Activated naive CD4-positive, alpha-beta T cell treated with anti-CD3 and anti-CD28 coated beads, Interleukin-2, amount 10 ng/mL, durations not matched to agents 7 days and 5 days (primary cell): ENCODE measurements at regions not wholly inside any gene's neighbourhood (a gene's known extent, or its start where the extent isn't known, plus 50 kb on each side); places are given as distances from the start of the nearest gene placed in this dataset.

ENCODE experiments used
- CTCF ChIA-PET: fragments of 350-600 bp; sonication (Branson Sonifier 250); formaldehyde crosslinking; loops from one replicate; lab custom pipeline; 2021; ENCODE audit warnings: antibody characterized with exemption; lab: Charles Lee
- DNase-seq: peaks from one replicate; pipeline ENCODE4 v3.0.0-alpha.2; 2020
- H3K27ac Mint-ChIP-seq: one replicate; pipeline ENCODE4 v1.8.0; 2021; ENCODE audit warnings: mild to moderate bottlenecking, moderate library complexity, mixed read lengths
- H3K27me3 Mint-ChIP-seq: one replicate; pipeline ENCODE4 v1.8.0; 2021; ENCODE audit warnings: mild to moderate bottlenecking, mixed read lengths
- H3K36me3 Mint-ChIP-seq: one replicate; pipeline ENCODE4 v1.8.0; 2021; ENCODE audit warnings: mixed read lengths
- H3K4me1 Mint-ChIP-seq: one replicate; pipeline ENCODE4 v1.8.0; 2021; ENCODE audit warnings: mixed read lengths
- H3K4me3 Mint-ChIP-seq: one replicate; pipeline ENCODE4 v1.8.0; 2021; ENCODE audit warnings: mild to moderate bottlenecking, moderate library complexity, mixed read lengths
- H3K9me3 Mint-ChIP-seq: one replicate; pipeline ENCODE4 v1.8.0; 2021; ENCODE audit warnings: mixed read lengths

DNA sequence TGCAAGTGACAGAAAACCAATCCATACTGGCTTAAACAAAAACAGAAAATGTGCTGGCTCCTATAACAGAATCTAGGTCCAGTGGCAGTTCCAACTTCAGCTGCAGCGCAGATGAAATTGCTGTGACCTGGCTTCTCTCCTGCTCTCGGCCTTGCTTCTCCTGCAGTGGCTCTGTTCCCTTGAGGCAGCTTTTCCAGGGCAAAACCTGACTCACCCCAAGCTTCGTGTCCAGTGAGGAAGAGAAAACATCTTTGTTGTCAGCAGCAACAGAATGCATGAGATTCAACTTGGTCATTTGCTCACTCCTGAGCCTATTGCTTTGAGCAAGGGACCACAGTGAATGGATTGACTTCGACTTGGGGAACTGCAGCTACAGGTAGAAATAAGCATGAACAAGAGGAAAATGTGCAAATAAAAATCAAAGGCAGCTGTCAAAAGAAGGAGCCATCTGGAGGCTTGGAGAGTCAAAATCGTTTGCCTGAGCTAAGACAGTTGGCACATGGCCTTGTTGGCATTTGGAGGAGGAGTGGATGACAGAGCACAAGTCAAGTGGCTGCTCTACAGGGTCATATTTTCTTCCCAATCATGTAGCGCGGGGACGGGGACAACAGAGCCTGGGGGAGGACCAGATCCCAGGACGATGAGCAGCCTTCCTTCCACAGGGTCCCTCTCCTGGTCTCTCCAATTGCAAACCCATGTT is 523.4 kb downstream of the FGF9 start:
- CTCF ChIA-PET, result no interaction called here
- Mint-ChIP-seq H3K4me1 (no peaks in the 10 kb centered on the region), H3K36me3 (no peaks in the 10 kb centered on the region), H3K4me3 (no peak overlapping the region), H3K27ac (no peak overlapping the region), H3K9me3 (no peaks in the 10 kb centered on the region), H3K27me3 (peaks cover 3% of the 10 kb centered on the region)
- no peak for DNase-seq

DNA sequence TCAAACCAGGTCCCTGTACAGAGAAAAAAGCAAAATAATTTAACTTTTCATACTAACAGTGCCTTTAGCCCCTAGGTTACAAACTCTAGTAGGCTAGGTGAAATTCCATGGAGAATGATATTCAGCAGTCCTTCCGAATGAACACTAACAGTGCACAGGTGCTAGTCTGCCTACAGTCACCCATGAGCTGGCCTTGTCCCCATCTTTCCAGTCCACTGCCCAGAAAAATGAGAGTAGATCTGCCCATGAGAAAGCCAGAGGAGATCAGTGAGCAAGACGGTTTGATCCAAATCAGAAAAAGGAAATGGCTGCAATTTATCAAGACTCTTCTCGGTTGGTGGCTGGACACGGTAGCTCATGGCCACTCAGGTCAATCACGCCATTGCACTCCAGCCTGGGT is 524.9 kb downstream of the FGF9 start:
- Mint-ChIP-seq H3K27ac (no peak overlapping the region), H3K4me3 (no peak overlapping the region), H3K9me3 (no peaks in the 10 kb centered on the region), H3K36me3 (no peaks in the 10 kb centered on the region), H3K4me1 (no peaks in the 10 kb centered on the region), H3K27me3 (no peaks in the 10 kb centered on the region)
- CTCF ChIA-PET, result no interaction called here
- DNase-seq, result no peak

DNA sequence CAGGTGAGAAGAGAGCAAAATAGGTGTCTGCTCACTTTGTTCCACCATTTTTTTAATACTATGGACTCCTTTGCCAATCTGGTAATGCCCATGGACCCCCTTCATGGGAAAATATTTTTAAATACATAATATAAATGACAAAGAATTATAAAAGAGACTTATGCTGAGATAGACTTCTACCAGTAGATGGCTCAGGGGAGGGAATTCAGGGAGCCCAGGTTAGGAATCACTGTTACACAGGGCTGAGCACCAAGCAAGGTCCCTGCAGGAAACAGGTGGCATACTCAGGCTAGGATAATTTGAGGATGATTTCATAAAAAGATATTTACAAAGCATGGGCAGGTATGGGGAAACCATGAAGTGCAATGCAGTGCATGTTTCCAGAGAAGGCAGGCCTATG is 525.9 kb downstream of the FGF9 start:
- Mint-ChIP-seq H3K36me3 (no peaks in the 10 kb centered on the region), H3K27ac (no peak overlapping the region), H3K4me3 (no peak overlapping the region), H3K9me3 (no peaks in the 10 kb centered on the region), H3K4me1 (no peaks in the 10 kb centered on the region), H3K27me3 (no peaks in the 10 kb centered on the region)
- DNase-seq, result no peak
- CTCF ChIA-PET, result no interaction called here

DNA sequence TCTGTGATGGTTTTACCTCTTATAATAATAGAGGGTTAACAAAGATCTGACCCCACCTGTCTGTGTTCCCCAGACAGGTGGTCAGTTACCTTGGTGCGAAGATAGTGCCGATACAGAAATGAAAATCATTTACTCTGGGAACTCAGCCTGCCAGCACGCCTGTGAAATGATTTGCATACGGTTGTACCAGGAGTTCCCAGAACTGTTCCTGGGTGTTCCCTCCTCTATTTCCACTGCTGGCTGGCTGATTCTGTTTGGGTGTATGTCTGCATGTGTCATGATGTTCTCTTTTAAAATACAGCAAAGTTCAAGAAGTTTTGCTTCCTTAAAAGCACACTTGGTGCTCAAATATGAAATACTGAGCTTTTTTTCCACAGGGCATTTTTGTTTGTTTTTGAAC is 527.1 kb downstream of the FGF9 start:
- no peaks in the 10 kb centered on the region for H3K36me3 Mint-ChIP-seq
- H3K27me3 Mint-ChIP-seq, result no peaks in the 10 kb centered on the region
- no peak overlapping the region for H3K27ac Mint-ChIP-seq
- no peaks in the 10 kb centered on the region for H3K4me1 Mint-ChIP-seq
- no peak for DNase-seq
- no peaks in the 10 kb centered on the region for H3K9me3 Mint-ChIP-seq
- H3K4me3 Mint-ChIP-seq, result no peak overlapping the region
- CTCF ChIA-PET, result no interaction called here

DNA sequence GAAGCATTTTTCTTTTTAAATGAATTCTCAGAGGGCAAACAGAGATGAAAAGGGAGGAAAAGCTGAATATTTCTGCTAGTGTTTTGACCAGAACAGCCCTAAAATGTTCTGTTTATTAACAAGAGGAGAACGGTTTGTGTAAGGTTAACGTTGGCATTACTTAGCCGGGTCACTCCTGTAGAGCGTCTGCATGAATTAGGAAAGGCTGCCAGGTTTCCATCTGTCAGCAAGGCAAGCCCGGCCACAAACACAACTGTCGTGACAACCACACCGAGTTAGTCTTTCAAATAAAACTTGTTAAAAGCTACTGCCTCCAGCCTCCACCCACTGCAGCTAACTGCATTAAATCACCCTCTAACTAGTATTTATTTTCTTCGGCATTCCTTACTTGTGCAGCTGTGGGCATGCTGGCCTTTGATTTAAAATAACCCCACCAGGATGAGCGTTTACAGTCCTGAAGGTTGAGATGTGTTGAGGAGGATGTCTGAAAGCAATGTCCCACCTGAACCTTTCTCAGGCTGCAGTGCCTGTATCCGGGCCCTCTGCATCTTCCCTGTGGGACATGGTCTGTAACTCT is 527.9 kb downstream of the FGF9 start:
- Mint-ChIP-seq H3K27ac (no peak overlapping the region), H3K4me1 (no peaks in the 10 kb centered on the region), H3K9me3 (no peaks in the 10 kb centered on the region), H3K36me3 (no peaks in the 10 kb centered on the region), H3K27me3 (no peaks in the 10 kb centered on the region), H3K4me3 (no peak overlapping the region)
- CTCF ChIA-PET, result no interaction called here
- no peak for DNase-seq

DNA sequence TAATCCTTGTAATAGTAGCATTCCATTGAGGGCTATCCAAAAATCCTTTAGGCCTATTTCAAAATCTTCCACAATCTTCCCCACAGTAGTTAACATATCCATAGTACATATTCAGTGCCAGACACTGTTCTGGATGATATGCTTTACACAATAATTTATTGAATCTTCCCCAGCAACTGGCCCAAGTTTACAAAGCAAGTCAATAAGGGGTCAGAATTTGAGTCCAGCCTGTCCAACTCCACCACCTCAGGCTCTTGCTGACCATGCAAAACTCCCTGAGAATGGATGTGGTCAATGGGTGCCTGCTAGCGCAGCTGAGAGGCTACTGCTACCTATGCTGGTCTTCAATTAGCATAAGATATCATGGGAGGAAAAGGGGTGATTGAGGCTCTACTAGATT is 529.6 kb downstream of the FGF9 start:
- Mint-ChIP-seq H3K27me3 (no peaks in the 10 kb centered on the region), H3K9me3 (no peaks in the 10 kb centered on the region), H3K27ac (no peak overlapping the region), H3K4me3 (no peak overlapping the region), H3K36me3 (no peaks in the 10 kb centered on the region), H3K4me1 (no peaks in the 10 kb centered on the region)
- no peak for DNase-seq
- CTCF ChIA-PET, result no interaction called here

DNA sequence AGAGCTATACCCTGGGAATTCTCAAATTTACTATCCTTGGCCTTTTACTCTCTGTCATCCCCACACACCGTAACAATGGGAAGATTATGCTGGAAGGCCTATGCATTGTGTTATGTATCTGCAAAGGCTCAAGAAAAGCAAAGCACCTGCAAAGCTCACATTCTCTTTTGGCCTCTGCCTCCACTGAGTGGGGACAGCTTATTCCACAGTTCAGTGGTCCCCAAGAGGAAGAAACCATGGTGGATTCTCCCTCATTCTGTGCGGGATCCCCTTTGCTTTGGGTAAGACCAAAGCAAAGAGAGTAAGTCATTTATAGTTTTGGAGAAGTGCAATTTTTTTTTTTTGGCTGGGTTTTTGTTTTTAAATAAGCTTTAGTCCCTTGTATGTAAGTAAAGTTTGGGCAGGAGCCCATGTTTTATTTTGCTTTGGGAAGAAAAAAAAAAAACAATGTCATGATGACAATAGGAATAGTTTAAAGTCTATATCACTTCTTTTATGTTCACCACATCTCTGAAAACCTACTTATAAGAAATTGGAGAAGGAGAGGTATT is 530.6 kb downstream of the FGF9 start:
- no peak for DNase-seq
- Mint-ChIP-seq H3K4me1 (no peaks in the 10 kb centered on the region), H3K36me3 (no peaks in the 10 kb centered on the region), H3K27ac (no peak overlapping the region), H3K27me3 (no peaks in the 10 kb centered on the region), H3K9me3 (no peaks in the 10 kb centered on the region), H3K4me3 (no peak overlapping the region)
- CTCF ChIA-PET, result no interaction called here

DNA sequence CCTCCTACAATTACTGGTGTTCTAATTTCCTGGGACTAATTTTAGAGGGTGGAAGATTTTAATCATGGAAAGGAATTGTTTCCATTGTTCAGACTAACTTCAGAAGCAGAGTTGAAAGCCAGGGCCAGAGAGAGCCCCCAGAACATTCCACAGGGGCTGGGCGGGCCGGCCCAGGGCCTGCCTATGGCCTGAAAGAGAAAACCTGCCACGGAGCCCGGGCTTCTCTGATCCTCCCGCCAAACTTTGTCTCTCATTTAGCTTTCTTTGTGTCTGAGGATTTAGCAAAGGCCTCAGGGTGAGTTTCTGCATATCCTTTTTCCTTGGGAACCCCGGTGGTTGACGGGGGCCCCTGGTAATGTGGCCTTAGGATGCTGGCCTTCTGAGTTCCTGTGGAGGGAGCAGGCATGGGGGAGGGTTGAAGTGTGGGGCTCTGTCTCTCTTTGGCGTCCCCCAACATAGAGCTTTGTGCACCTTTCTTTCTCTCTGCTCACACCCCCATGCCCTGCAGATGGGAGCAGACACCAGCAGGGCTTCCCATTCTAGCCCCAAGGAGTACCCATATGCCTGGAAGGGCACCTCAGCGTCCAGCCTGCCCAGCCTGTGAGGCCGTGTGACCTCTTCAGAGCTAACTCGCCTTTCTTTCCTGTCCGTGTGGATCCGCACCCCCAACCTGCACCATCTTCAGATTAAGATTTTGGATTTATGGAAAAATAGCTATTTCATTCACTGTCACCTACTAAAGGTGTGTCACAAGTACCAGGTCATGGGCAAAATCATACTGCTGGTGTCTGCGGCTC is 539.5 kb downstream of the FGF9 start:
- no peak overlapping the region for H3K27ac Mint-ChIP-seq
- H3K36me3 Mint-ChIP-seq, result no peaks in the 10 kb centered on the region
- no peak overlapping the region for H3K4me3 Mint-ChIP-seq
- CTCF ChIA-PET, result no interaction called here
- no peak for DNase-seq
- H3K27me3 Mint-ChIP-seq, result no peaks in the 10 kb centered on the region
- H3K4me1 Mint-ChIP-seq, result no peaks in the 10 kb centered on the region
- peaks cover 4% of the 10 kb centered on the region for H3K9me3 Mint-ChIP-seq

DNA sequence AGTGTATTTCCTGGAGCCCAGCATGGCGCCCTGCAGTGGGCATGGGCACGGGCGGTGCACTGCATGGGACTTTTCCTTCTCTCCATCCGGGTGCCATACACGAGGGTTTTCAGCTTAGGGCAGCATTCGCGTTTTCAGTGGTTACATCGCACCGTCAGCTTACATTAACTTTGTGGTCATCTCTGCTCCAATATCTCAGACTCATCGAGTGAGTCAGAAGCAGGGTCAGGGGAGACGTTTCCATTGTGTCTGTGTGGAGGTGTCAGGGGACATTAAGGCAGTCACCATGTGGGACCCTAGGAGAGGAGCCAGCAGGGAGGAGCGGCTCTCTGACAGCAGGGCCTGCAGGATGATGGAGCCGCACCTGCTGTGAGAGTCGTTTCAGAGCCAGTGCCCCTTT is 541.0 kb downstream of the FGF9 start:
- Mint-ChIP-seq H3K4me1 (no peaks in the 10 kb centered on the region), H3K27me3 (no peaks in the 10 kb centered on the region), H3K36me3 (no peaks in the 10 kb centered on the region), H3K4me3 (no peak overlapping the region), H3K9me3 (peaks cover 4% of the 10 kb centered on the region), H3K27ac (no peak overlapping the region)
- DNase-seq, result no peak
- CTCF ChIA-PET, result no interaction called here

DNA sequence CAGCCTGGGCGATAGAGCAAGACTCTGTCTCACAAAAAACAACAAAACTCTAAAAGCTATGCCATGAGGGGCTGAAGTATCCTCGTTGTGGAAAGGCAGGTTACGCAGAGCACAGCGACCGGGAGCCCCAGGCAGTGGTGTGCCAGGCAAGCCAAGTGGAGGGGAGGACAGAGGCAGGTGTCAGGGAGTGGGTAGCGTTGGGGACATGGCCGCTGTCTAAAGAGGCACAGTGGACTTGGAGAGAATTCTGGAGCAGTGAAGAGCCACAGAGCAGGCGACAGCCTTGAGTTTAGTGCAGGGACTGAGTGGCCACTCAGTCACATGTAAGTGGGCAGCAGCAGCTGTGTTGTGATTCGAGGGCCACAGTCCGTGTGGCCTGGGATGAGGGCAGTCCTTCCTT is 541.7 kb downstream of the FGF9 start:
- no peaks in the 10 kb centered on the region for H3K4me1 Mint-ChIP-seq

DNA sequence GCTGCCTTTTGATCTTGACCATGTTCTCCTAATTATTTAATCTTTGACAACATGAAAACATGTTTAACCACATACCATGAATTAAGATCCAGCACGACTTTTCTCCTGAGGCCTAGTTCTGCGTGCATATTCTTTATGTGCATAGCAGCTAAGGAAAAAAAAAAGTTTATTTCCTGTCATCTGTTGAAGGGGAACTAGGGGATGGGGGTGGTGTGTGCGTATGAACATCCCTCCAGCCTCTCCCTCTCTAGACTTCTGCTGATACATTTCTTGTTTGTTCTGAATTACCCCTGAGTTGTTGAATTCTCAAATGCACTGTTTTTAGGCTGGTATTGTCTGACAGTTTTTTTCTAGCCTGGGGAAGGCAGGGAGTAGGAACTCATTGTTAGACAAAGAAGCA is 543.3 kb downstream of the FGF9 start:
- CTCF ChIA-PET, result interaction anchor here (1.0 kb wide), 1 partner anchor 9 kb away, joined by 3 read pairs; no protein-coding TSS in a partner anchor
- Mint-ChIP-seq H3K27me3 (no peaks in the 10 kb centered on the region), H3K4me3 (no peak overlapping the region), H3K27ac (no peak overlapping the region), H3K36me3 (no peaks in the 10 kb centered on the region), H3K9me3 (peaks cover 2% of the 10 kb centered on the region), H3K4me1 (no peaks in the 10 kb centered on the region)
- DNase-seq, result no peak

More for the DNA sequence above, 541.7 kb downstream of the FGF9 start:
- peaks cover 4% of the 10 kb centered on the region for H3K9me3 Mint-ChIP-seq
- H3K27me3 Mint-ChIP-seq, result no peaks in the 10 kb centered on the region
- no peak overlapping the region for H3K4me3 Mint-ChIP-seq
- no peak overlapping the region for H3K27ac Mint-ChIP-seq
- no peak for DNase-seq
- CTCF ChIA-PET, result no interaction called here
- H3K36me3 Mint-ChIP-seq, result no peaks in the 10 kb centered on the region

DNA sequence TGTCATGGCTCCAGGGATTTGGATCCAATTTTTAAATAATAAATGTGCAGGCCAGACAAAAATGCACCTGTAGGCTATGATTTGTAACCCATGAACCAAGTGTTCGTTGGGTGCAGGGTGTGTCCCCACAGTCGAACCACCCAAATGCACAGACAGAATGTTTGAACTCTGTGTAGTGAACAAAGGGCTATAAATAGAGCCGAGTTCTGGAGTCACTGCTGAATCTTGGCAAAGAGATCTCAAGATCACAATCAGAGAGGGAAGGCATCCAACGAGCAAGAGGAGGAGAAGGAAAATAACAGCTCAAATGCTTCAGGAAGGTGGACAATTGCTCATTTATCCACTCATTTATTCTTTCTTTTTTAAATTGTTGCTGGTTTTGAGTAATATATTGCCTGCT is 547.9 kb downstream of the FGF9 start:
- CTCF ChIA-PET, result no interaction called here

DNA sequence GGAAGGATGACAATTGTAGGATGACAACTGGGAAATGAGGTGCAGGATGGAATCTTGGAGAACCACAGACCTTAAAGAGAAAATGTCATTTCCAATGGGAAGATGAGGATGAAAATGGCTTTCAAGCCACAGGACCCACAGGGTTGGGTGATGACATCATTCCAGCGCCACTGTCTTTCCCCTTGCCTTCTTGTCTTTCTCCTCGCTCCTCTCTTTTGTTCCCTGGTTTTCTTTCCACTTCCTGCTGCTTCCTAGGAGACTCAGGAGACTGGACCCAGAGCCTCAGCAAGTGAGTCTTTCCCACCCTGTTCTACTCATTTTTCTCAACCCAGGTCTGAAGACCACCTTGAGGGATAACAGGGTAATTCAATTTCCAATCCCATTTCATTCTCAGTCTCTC is 548.8 kb downstream of the FGF9 start:
- H3K4me3 Mint-ChIP-seq, result no peak overlapping the region
- no peaks in the 10 kb centered on the region for H3K9me3 Mint-ChIP-seq
- H3K27me3 Mint-ChIP-seq, result no peaks in the 10 kb centered on the region
- no peak for DNase-seq
- H3K4me1 Mint-ChIP-seq, result no peaks in the 10 kb centered on the region
- H3K36me3 Mint-ChIP-seq, result no peaks in the 10 kb centered on the region
- no peak overlapping the region for H3K27ac Mint-ChIP-seq
- CTCF ChIA-PET, result no interaction called here

More for the DNA sequence above, 547.9 kb downstream of the FGF9 start:
- Mint-ChIP-seq H3K27ac (no peak overlapping the region), H3K36me3 (no peaks in the 10 kb centered on the region), H3K9me3 (no peaks in the 10 kb centered on the region), H3K4me1 (no peaks in the 10 kb centered on the region), H3K4me3 (no peak overlapping the region), H3K27me3 (no peaks in the 10 kb centered on the region)
- DNase-seq, result no peak

DNA sequence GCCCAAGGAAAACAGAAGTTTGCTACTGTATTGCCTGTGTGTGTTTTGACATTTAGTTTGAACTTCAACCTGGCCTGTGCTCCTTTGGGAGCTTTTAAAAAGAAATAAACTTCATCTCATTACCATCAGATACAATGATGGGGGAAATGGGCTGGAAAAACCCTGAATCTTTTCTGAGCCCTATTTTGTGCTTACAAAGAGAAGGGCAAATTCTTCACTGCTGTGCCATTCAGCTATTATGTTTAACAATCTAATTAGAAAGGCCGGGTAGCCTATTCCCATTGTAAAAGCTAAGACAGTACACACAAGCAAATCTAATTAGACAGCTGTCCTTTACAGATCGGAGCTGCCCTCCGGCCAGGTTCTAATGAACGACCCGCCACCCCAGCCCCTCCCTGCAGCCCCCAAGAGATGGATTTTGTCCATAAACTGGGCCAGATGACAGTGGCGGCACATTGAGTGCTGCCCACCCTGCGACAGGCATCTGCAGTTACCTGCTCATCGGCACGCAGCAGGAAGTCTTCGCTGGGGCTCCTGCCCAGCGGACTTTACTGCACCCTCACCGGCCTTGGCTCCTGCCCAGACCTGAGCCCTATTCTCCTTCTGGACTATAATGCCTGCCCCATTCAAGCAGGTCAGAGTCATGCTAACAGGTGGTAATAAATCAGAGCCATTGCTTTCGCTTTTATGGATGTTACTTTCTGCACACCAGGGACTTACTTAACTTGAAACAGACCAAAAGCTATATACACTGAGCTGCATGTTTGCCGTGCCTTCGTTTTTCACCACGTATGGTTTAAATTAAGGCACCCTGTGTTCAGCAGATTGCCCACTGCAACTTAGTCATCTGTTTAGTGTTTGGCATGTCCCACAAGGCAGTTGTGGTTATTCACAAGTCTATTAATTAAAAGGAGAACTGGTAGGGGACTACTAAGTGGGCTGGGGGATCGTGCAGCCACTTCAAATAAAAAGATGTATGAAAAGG is 549.6 kb downstream of the FGF9 start:
- DNase-seq, result no peak
- H3K27me3 Mint-ChIP-seq, result no peaks in the 10 kb centered on the region
- H3K36me3 Mint-ChIP-seq, result no peaks in the 10 kb centered on the region
- H3K9me3 Mint-ChIP-seq, result no peaks in the 10 kb centered on the region
- H3K4me1 Mint-ChIP-seq, result no peaks in the 10 kb centered on the region
- H3K4me3 Mint-ChIP-seq, result no peak overlapping the region
- no peak overlapping the region for H3K27ac Mint-ChIP-seq
- CTCF ChIA-PET, result no interaction called here
